Nephron (organoid): ENCODE measurements at regions not wholly inside any gene's neighbourhood (a gene's known extent, or its start where the extent isn't known, plus 50 kb on each side); places are given as distances from the start of the nearest gene placed in this dataset.
A peak's percentile ranks its signal among the peaks of the same experiment; 100 is the strongest.

Experiments
- H3K27ac Mint-ChIP-seq, 3 experiments: 2 replicates each; pipeline ENCODE4 v1.8.0; 2020; ENCODE audit warnings: mixed read lengths in 3 of 3, mild to moderate bottlenecking in 2 of 3, moderate library complexity in 1 of 3
- H3K27me3 Mint-ChIP-seq: 2 replicates; pipeline ENCODE4 v1.8.0; 2021; ENCODE audit warnings: low read depth, mild to moderate bottlenecking, moderate library complexity, mixed read lengths
- H3K36me3 Mint-ChIP-seq: 2 replicates; pipeline ENCODE4 v1.8.0; 2020; ENCODE audit warnings: low read depth, mixed read lengths
- H3K4me1 Mint-ChIP-seq: 2 replicates; pipeline ENCODE4 v1.8.0; 2020; ENCODE audit warnings: mixed read lengths
- H3K4me3 Mint-ChIP-seq, 3 experiments: 2 replicates each; pipeline ENCODE4 v1.8.0; 2020; ENCODE audit warnings: mild to moderate bottlenecking in 3 of 3, mixed read lengths in 3 of 3, moderate library complexity in 2 of 3
- H3K9me3 Mint-ChIP-seq: 2 replicates; pipeline ENCODE4 v1.8.0; 2020; ENCODE audit warnings: mixed read lengths
- TF ChIP-seq, protein P1 (sequence below), 3 experiments: fragments of 200-600 bp; sonication (generic); IDR thresholded peaks; one replicate each; pipeline ENCODE4 v1.5.0; 2021; ENCODE audit warnings: antibody characterized with exemption in 3 of 3; ENCODE audit not compliant: unreplicated experiment in 3 of 3

DNA sequence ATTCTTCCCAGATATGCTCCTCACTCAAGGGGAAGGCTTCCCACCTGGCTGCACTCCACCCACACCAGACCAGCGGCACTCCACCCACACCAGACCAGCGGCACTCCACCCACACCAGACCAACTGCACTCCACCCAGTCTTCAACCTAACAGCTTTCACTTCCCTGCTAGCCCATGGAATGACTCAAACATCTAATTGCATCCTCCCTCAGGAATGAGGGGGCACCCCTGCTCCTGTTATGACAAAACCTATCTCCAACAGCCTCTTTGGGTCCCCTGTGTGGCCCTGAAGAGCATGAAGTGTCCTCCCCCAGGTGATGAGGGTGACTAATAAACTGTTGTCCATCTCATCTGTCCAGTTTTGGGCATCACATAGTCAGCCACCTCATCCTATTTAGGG is 556.6 kb upstream of the TUSC1 start:
- peak overlapping the region in 1 of 3 experiments; percentile 14 for H3K27ac Mint-ChIP-seq
- H3K27me3 Mint-ChIP-seq = no peaks in the 10 kb centered on the region
- H3K36me3 Mint-ChIP-seq = no peaks in the 10 kb centered on the region
- peaks cover 18% of the 10 kb centered on the region for H3K4me1 Mint-ChIP-seq
- H3K4me3 Mint-ChIP-seq = no peak overlapping the region
- no peaks in the 10 kb centered on the region for H3K9me3 Mint-ChIP-seq
- TF ChIP-seq, protein P1, sequence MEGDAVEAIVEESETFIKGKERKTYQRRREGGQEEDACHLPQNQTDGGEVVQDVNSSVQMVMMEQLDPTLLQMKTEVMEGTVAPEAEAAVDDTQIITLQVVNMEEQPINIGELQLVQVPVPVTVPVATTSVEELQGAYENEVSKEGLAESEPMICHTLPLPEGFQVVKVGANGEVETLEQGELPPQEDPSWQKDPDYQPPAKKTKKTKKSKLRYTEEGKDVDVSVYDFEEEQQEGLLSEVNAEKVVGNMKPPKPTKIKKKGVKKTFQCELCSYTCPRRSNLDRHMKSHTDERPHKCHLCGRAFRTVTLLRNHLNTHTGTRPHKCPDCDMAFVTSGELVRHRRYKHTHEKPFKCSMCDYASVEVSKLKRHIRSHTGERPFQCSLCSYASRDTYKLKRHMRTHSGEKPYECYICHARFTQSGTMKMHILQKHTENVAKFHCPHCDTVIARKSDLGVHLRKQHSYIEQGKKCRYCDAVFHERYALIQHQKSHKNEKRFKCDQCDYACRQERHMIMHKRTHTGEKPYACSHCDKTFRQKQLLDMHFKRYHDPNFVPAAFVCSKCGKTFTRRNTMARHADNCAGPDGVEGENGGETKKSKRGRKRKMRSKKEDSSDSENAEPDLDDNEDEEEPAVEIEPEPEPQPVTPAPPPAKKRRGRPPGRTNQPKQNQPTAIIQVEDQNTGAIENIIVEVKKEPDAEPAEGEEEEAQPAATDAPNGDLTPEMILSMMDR (IDR thresholded peaks at IDR 0.05; ENCODE audit: unreplicated experiment in 3 of 3) = no peak

DNA sequence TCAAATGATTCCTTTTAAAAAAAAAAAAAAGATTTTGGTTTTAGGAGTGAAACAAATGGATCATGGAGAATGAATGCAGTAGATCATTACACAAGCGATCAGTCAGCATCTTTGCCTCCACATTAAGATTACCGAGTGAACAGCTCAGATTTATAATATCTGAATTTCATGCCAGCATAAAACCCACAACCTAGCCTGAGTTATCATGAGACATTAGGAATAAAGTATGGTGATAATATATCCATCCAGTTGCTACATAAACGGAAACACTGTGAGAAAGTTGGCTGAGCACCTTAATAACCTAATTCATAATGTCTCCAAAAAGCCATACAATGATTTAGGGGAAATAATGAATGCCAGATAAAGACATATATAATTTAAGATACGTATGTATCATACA is 553.1 kb upstream of the TUSC1 start:
- Mint-ChIP-seq H3K27ac (peak overlapping the region in 1 of 3 experiments; percentile 33), H3K4me3 (no peak overlapping the region), H3K4me1 (peaks cover 18% of the 10 kb centered on the region), H3K9me3 (no peaks in the 10 kb centered on the region), H3K27me3 (no peaks in the 10 kb centered on the region), H3K36me3 (no peaks in the 10 kb centered on the region)
- TF ChIP-seq, protein P1 (IDR thresholded peaks at IDR 0.05; ENCODE audit: unreplicated experiment in 3 of 3) = no peak

DNA sequence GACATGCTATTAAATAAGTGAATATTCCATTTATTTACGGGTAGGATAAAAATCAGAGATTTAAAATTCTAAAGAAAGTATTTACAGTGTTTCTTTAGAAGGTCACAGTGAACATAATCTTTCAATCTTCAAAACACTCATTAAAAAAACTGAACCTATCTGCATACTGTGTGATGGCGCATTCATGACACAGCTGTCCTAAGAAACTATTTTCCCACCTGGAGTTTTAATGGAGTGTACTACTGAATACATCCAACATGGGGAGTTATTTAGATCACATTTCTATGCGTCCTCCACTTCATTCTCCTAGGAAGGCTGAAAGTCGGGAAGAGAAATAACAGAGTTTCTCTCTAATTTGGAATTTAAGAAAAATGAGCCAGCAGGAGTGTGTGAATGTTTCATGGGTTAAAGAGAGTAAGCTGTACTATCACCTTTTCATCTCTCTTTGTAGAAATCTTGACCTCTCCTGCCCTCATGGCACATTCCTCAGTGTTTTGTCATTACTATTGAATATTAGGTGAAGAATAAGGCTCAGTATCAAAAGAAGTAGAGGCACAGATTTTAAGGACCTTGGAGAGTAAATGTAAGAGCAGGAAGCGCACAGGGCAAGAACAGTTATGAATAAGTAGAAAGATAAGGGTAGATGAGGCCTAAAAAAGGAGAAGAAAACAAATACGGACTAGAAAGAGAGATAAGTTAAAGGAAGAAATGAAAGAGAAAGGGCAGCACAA is 551.2 kb upstream of the TUSC1 start:
- Mint-ChIP-seq H3K4me3 (no peak overlapping the region), H3K36me3 (no peaks in the 10 kb centered on the region), H3K27me3 (no peaks in the 10 kb centered on the region), H3K4me1 (peaks cover 17% of the 10 kb centered on the region), H3K9me3 (no peaks in the 10 kb centered on the region), H3K27ac (no peak overlapping the region)
- TF ChIP-seq, protein P1 (IDR thresholded peaks at IDR 0.05; ENCODE audit: unreplicated experiment in 3 of 3) = no peak

DNA sequence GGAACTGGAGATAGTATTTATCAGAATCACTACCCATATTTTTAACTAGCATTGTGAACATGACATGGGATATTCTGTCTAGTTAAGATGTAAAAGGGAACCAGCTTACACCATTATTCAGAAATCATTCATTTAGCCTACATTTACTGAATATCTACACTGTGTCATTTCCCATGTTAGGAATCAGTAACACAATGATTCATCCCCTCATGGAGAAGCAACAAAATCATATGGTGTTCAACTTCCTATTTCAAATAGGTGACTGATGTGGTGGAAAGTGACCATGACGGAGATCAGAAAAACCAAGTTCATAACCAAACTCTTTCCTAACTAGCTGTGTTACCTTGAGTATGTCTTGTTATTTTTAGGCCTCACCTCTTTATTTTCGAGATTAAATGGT is 550.0 kb upstream of the TUSC1 start:
- Mint-ChIP-seq H3K4me1 (peaks cover 12% of the 10 kb centered on the region), H3K27ac (no peak overlapping the region), H3K9me3 (no peaks in the 10 kb centered on the region), H3K36me3 (no peaks in the 10 kb centered on the region), H3K27me3 (no peaks in the 10 kb centered on the region), H3K4me3 (no peak overlapping the region)
- TF ChIP-seq, protein P1 (IDR thresholded peaks at IDR 0.05; ENCODE audit: unreplicated experiment in 3 of 3) = no peak

DNA sequence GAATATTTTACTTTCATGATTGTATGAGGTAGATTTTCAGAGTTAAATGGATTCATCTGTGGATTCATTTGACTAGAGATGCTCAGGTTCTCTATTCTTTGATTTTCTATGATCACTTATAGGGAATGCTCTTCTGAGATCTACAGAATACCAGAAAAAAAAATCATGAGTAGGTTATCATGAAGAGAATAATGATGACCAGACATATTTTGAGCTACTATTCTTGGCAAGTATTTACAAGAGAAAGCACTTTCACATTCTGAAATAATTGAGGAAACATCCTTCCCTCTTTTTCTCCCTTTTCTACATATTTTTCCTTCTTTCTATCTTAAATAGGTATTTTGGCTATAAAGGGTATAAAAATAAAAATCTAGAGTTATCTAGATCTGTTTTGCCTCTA is 543.0 kb upstream of the TUSC1 start:
- Mint-ChIP-seq H3K4me3 (no peak overlapping the region), H3K9me3 (peaks cover 8% of the 10 kb centered on the region), H3K27ac (peak overlapping the region in 1 of 3 experiments; percentile 31), H3K4me1 (peaks cover 11% of the 10 kb centered on the region), H3K27me3 (no peaks in the 10 kb centered on the region), H3K36me3 (peaks cover 2% of the 10 kb centered on the region)
- TF ChIP-seq, protein P1 (IDR thresholded peaks at IDR 0.05; ENCODE audit: unreplicated experiment in 3 of 3) = no peak

DNA sequence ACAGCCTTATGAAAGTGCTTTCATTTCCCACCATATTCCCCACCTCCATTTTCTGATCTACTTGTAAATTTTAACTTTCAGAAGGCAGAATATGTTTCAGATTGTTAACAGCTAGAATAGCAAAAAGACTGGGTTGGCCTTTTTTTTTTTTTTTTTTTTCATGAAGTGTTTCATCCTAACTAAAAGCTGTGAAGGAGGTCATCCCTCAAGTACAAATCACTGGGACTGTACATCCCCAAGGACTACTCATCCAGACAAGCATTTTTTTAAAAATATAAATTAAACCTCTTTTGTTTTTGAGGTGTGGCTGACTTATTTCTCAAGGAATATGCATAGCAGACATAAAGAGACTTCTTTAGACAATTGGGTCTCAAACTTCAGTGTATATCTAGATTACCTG is 542.1 kb upstream of the TUSC1 start:
- peaks cover 3% of the 10 kb centered on the region for H3K36me3 Mint-ChIP-seq

More for the DNA sequence above, 542.1 kb upstream of the TUSC1 start:
- peaks cover 11% of the 10 kb centered on the region for H3K4me1 Mint-ChIP-seq
- peak overlapping the region; percentile 28 to 72 (median 65) for H3K27ac Mint-ChIP-seq
- no peak overlapping the region for H3K4me3 Mint-ChIP-seq
- no peaks in the 10 kb centered on the region for H3K27me3 Mint-ChIP-seq
- peaks cover 8% of the 10 kb centered on the region for H3K9me3 Mint-ChIP-seq
- TF ChIP-seq, protein P1 (IDR thresholded peaks at IDR 0.05; ENCODE audit: unreplicated experiment in 3 of 3) = no peak
